ENCODE measurements at regions not wholly inside any gene's neighbourhood (a gene's known extent, or its start where the extent isn't known, plus 50 kb on each side); places are given as distances from the start of the nearest gene placed in this dataset.

DNA sequence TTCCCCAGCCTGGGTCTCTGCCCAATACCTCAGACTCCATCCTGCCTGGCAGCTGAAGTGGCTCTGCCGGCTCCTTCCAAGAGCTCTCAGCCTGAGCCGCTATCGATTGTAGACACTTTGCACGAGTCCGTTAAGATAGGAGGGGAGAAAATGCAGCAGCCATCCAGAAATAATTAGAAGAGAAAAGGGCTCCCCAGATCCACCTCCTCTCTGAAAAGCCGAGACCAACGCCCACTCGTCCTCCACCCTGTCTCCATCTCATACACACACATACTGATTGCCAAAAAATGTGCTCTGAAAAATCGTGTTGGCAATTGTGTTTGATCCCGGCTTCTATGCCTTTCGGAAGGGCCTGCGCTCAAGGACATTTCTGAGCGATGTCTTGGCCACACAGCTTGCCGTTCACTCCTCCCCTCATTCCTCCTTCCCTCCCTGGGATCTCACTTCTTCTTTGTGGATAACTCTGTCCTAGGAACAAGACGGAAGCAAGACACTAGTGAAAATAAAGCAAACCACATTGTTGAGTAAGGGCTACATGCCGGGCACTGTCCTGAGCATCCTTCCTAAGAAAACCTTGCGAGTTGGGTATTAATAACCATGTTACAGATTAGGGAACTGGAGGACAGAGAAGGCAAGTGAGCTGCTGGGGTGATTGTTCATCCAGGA lies 372.8 kb upstream of the MYT1L start:
- Histone ChIP-seq H3K27ac (ENCODE audit: low read depth, low read length) (no peak overlapping the region), H4K20me1 (ENCODE audit: insufficient read depth) (no peaks in the 10 kb centered on the region), H3K27me3 (ENCODE audit: insufficient read depth, low read length) (peaks cover 24% of the 10 kb centered on the region), H3K9me3 (ENCODE audit: control insufficient read depth in 1 of 2, insufficient read depth in 1 of 2, low read depth in 1 of 2, low read length in 2 of 2) (no peaks in the 10 kb centered on the region), H3K79me2 (ENCODE audit: insufficient read depth, low read length) (no peaks in the 10 kb centered on the region), H3K9me2 (ENCODE audit: insufficient read depth) (no peaks in the 10 kb centered on the region), H3K36me3 (ENCODE audit: control insufficient read depth in 1 of 2, insufficient read depth in 2 of 2, low read length in 2 of 2) (no peaks in the 10 kb centered on the region), H3K4me2 (ENCODE audit: low read length) (no peak overlapping the region), H3K4me1 (ENCODE audit: control insufficient read depth in 1 of 2, insufficient read depth in 2 of 2, low read length in 2 of 2) (no peaks in the 10 kb centered on the region), H3K4me3 (replicated peaks in 1 of 2; ENCODE audit: low read depth in 1 of 2, low read length in 2 of 2) (no peak overlapping the region), H2AFZ (ENCODE audit: low read depth, low read length, poor library complexity, severe bottlenecking) (no peak overlapping the region), H3K9ac (ENCODE audit: low read length) (no peak overlapping the region)
- TF ChIP-seq, protein P1, sequence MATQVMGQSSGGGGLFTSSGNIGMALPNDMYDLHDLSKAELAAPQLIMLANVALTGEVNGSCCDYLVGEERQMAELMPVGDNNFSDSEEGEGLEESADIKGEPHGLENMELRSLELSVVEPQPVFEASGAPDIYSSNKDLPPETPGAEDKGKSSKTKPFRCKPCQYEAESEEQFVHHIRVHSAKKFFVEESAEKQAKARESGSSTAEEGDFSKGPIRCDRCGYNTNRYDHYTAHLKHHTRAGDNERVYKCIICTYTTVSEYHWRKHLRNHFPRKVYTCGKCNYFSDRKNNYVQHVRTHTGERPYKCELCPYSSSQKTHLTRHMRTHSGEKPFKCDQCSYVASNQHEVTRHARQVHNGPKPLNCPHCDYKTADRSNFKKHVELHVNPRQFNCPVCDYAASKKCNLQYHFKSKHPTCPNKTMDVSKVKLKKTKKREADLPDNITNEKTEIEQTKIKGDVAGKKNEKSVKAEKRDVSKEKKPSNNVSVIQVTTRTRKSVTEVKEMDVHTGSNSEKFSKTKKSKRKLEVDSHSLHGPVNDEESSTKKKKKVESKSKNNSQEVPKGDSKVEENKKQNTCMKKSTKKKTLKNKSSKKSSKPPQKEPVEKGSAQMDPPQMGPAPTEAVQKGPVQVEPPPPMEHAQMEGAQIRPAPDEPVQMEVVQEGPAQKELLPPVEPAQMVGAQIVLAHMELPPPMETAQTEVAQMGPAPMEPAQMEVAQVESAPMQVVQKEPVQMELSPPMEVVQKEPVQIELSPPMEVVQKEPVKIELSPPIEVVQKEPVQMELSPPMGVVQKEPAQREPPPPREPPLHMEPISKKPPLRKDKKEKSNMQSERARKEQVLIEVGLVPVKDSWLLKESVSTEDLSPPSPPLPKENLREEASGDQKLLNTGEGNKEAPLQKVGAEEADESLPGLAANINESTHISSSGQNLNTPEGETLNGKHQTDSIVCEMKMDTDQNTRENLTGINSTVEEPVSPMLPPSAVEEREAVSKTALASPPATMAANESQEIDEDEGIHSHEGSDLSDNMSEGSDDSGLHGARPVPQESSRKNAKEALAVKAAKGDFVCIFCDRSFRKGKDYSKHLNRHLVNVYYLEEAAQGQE (IDR thresholded peaks at IDR 0.05; ENCODE audit: low read depth): no peak
- no peak for TF ChIP-seq SP1 (IDR thresholded peaks at IDR 0.05; ENCODE audit: low read depth)
- no peak for TF ChIP-seq FOSL1 (IDR thresholded peaks at IDR 0.05; ENCODE audit: low read depth)
- TF ChIP-seq EGR1 (IDR thresholded peaks at IDR 0.05; ENCODE audit: low read depth): no peak
- TF ChIP-seq SIN3A (IDR thresholded peaks at IDR 0.05; ENCODE audit: low read depth): no peak
- TF ChIP-seq JUND (IDR thresholded peaks at IDR 0.05): no peak
- TF ChIP-seq RAD21 (IDR thresholded peaks at IDR 0.05; ENCODE audit: low read depth): no peak
- no peak for TF ChIP-seq SRF (IDR thresholded peaks at IDR 0.05; ENCODE audit: low read depth)
- no peak for TF ChIP-seq CEBPB (IDR thresholded peaks at IDR 0.05; ENCODE audit: low read depth)
- TF ChIP-seq, protein P2, sequence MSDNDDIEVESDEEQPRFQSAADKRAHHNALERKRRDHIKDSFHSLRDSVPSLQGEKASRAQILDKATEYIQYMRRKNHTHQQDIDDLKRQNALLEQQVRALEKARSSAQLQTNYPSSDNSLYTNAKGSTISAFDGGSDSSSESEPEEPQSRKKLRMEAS (IDR thresholded peaks at IDR 0.05): no peak
- no peak for TF ChIP-seq POLR2A (IDR thresholded peaks at IDR 0.05; ENCODE audit: borderline replicate concordance, extremely low read depth, insufficient read depth, insufficient read length)
- intact Hi-C loops (cut with micrococcal nuclease): no loop called here
- no TSS peak for BruUV-seq (replicated peaks)
- POLR2A ChIA-PET: no interaction called here
- CTCF ChIA-PET: no interaction called here
- DNase-seq (ENCODE audit: low read depth, low spot score): no peak
- RAD21 ChIA-PET (ENCODE audit: low non-redundant PET in 1 of 2, low total read pairs in 2 of 2, uncharacterized antibody in 2 of 2, unreplicated experiment in 2 of 2): no interaction called here
- ATAC-seq: no peak

Measured in HCT116 (cell line).